Activated T-cell treated with anti-CD3 and anti-CD28 coated beads for 24 hours (primary cell): ENCODE measurements at regions not wholly inside any gene's neighbourhood (a gene's known extent, or its start where the extent isn't known, plus 50 kb on each side); places are given as distances from the start of the nearest gene placed in this dataset.

Experiments used
- DNase-seq: peaks from one replicate; pipeline ENCODE4 v3.0.0-alpha.2; 2020; ENCODE audit warnings: low read depth

DNA sequence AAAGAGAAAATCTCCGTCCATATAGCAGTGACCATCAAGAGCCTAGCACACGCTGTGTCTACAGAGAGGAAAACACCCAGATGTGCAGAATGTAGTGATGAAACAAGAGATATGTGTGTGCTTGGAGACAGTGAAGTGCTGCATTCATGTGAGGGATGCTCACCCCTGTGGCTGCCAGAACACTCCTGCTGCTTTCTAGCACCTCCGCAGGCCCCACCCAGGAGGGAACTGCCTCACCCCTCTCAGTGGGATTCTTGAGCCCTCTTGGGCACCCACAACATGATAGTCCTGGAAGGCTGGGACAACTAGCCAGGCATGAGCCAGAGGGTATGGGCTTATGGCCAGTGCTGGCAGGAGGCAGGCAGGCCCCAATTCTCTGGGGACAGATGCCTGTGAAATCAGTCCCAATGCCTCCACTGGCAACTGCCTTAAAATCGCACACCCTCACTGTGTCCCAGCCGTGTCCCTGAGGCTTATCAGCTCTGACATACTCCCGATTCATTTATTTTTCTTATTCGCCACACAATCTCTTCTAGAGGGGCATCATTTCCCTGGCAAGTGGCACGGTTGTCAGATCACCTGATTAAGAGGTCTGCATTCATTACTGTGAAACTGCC, 73.2 kb upstream of the FSTL4 start:
- no peak for DNase-seq

DNA sequence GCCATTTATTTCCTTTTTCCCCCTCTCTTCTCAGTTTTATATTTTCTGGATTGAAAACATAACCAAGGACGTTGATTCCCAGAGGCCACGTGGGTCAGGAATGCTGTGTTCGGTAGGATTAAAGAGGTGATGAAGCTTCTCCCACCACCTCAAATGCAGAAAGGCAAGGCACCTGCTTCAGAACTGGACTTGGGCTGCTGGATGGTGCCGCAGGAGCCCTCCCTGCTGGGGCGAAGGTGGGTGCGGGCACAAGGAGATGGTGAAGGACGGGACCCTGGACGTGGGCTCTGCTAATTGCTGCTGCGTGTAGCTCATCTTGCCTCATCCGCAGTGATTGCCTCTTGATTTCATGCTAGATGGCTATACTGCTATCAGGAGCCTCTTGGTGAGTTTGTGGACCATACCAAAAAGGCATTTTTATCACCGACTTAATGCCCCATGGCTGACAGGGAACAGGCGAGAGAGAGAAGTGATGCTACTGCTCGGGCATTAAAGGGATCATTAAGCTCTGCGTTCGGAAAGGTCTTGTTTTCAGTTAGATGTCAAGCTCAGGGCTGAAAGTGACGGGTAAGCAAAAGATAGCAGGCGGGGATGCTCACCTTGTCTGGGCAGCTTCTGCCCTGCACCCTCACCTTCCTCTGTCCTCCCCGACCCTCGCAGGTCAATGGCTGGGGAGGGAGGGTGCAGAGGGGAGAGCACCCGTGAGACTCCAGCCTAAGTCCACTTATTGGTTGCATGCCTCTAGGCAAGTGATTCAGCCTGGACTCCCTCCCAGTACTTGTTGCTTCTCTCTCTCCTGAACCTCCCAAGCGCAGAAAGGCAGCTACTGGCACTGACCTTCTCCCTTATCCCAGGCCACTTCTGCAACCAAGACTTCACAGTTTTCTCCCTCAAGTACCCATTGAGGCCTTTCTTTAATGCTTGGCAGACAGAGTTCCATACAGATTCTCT, 71.6 kb upstream of the FSTL4 start:
- no peak for DNase-seq

DNA sequence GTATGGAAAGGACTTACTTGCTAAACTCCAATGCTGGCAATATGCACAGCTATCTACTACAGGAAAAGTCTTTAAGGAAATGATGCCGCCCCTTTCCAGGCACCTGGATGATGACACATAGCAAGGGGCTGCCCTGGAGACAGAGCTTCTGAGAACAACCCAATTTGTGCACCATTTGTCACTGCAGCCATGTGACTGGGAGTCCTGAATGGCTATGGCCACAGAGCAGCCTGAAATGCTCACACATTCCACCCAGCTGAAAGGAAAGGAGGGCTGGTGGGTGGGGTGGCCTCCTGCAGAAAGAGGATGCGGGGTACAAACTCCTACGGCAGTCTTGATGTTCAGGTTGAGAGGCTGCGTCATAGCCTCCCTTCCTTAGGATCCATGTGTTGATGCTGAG, 70.1 kb upstream of the FSTL4 start:
- no peak for DNase-seq

DNA sequence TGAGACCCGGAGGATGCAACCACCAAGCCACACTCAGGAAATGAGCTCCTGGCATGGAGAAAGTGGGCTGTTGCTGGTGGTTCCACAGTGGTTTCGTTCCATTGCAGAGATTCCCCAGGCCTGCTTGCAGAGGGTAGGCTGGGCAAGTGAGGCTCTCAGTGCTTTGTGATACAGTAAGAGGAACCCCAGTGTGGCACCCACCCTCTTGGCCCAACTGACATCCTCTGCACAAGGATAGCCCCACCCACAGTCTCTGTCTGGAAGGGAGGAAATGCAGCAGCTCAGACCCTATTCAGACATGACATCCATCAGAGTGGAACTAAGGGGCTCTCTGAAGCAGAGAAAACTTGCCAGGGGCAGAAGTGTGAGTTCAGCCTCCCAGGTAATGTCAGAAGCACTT, 69.6 kb upstream of the FSTL4 start:
- DNase-seq: no peak

GRCh38 chr5:133680830-133681565, 68.7 kb upstream of the FSTL4 start:
- no peak for DNase-seq

DNA sequence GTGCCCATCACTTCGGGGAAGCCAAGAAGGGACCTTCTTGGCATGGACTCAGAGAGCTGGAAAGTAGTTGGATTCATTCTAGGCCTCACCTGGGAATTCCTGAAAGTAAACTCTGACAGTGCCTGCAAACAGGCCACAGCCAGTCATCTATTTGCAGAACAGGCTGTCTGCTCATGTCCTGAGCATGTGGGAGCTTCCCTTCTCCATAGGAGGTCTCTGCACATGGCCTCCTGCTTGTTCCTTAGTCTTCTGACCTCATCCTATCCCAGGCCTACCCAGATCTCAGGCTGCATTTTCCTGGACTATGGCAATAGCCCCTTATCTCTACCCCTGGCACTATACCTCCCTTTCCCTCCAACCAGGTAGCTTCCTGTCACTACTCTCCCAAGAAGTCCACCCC, 67.2 kb upstream of the FSTL4 start:
- DNase-seq: no peak

DNA sequence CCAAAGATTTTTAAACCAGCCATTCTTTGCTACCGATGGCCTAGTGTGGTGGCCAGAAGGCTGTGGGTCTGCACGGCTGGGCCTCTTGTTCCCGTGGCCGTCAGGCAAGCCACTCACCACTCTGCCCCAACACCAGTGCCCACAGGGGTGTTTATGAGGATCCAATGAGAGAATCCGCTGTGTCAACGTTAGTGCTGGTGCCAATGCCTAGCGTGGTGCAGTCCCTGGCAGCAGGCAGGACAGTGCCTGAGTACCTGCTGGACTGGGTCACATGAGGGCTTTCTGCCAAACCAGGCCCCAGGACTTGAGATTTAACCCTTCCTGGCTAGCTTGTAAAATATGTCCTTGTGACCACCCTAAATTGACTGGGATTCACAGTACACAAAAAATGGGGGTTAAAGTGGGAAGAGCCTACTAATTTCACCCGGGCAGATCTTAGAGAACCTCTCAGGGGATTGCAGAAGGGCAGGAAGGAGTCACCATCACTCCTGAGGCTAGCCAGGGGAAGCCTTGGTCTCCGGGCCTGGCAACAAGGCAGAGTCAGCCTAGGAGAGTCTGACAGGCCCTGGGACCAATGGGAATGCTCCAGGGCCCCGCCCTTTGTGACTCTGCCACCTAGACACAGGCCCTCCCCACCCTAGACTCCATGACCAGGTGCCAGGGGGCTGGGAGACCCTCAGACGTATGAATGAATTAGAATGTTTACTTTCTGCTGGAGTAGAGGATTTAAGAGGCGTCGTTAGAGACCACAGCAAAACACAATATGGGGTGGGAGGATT, 63.2 kb upstream of the FSTL4 start:
- DNase-seq: no peak

GRCh38 chr5:133670336-133670735, 58.0 kb upstream of the FSTL4 start:
- no peak for DNase-seq

- no peak for DNase-seq
Measured at GRCh38 chr5:133669472-133669871, 57.1 kb upstream of the FSTL4 start.

DNA sequence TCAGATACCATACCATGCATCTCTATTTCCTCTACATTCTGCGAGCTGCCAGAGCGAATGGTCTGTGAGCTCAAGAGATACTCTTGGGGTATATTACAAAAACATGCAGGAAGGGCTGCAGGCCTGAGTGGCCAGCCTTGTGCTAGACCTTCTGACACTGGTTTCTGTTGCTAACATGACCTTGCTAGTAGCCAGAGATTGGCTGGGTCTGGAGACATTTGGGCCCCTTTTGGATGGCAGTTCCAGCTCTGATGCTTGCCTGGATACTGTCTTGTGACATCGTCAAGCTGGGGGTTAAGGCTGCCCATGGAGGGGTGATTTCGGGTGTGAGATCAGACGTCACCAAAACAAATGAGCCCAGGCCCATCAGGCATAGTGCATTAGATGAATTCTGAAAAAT, 56.1 kb upstream of the FSTL4 start:
- no peak for DNase-seq

GRCh38 chr5:133667217-133667616, 54.9 kb upstream of the FSTL4 start:
- DNase-seq: no peak

GRCh38 chr5:133665571-133665970, 53.2 kb upstream of the FSTL4 start:
- no peak for DNase-seq

GRCh38 chr5:133664422-133664821, 52.1 kb upstream of the FSTL4 start:
- DNase-seq: no peak

DNA sequence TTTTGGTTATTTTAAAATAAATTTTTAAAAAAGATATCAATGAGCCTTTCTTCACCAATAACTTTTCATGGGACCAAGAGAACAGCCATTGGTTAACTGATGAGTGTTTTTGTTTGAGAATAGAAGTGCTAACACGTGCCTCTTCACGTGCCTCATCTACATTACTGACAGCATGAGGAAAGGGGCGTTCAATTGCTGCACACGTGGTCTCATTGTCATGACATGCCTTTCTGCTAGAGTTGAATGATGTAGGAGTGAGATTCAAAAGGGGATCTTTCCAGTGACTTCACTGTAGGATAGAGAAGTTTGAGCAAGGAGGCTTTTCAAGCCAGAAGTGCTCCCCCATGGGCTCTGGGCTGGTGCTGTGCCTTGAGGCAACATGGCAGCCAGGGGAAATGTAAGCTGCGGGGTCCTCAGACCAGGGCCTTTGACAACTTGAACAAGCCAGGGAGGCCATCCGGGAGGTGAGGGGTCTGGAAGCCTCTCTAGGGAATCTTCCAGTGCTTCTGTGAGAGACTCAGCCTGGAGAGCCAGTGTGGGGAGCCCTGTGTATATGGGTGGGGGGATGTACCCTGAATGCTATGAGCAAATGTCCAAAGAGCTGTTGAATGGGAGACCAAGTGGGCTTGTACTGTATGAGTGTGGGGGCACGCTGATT, 51.2 kb upstream of the FSTL4 start:
- no peak for DNase-seq

- no peak for DNase-seq
Measured at GRCh38 chr5:133662578-133662977, 50.2 kb upstream of the FSTL4 start.
